ENCODE measurements at regions not wholly inside any gene's neighbourhood (a gene's known extent, or its start where the extent isn't known, plus 50 kb on each side); places are given as distances from the start of the nearest gene placed in this dataset.
"Not testable (repeated sequence)": the region's sequence is repeated elsewhere in the genome, so short reads cannot be mapped to it uniquely, and the experiment has no call there.

- Mint-ChIP-seq H3K36me3 (ENCODE audit: low read depth) (peaks cover 5% of the 10 kb centered on the region), H3K27ac (no peak overlapping the region), H3K4me3 (no peak overlapping the region), H3K27me3 (no peaks in the 10 kb centered on the region), H3K9me3 (peaks cover 14% of the 10 kb centered on the region), H3K4me1 (ENCODE audit: low read depth) (peaks cover 32% of the 10 kb centered on the region)
These were observed 212.5 kb upstream of the GADL1 start for GRCh38 chr3:31106912-31107311.

- H3K27me3 Mint-ChIP-seq: no peaks in the 10 kb centered on the region
- H3K36me3 Mint-ChIP-seq (ENCODE audit: low read depth): peaks cover 4% of the 10 kb centered on the region
- H3K9me3 Mint-ChIP-seq: no peaks in the 10 kb centered on the region
- H3K4me3 Mint-ChIP-seq: no peak overlapping the region
- no peak overlapping the region for H3K27ac Mint-ChIP-seq
- no peaks in the 10 kb centered on the region for H3K4me1 Mint-ChIP-seq (ENCODE audit: low read depth)
These were observed 220.4 kb upstream of the GADL1 start for GRCh38 chr3:31114929-31115283.

- not testable (repeated sequence) for H3K27me3 Mint-ChIP-seq; H3K4me1 Mint-ChIP-seq (ENCODE audit: low read depth); H3K9me3 Mint-ChIP-seq; H3K36me3 Mint-ChIP-seq (ENCODE audit: low read depth); H3K27ac Mint-ChIP-seq; H3K4me3 Mint-ChIP-seq
These were observed 221.1 kb upstream of the GADL1 start for GRCh38 chr3:31115531-31115930.

- H3K27ac Mint-ChIP-seq: no peak overlapping the region
- peaks cover 4% of the 10 kb centered on the region for H3K36me3 Mint-ChIP-seq (ENCODE audit: low read depth)
- no peak overlapping the region for H3K4me3 Mint-ChIP-seq
- no peaks in the 10 kb centered on the region for H3K4me1 Mint-ChIP-seq (ENCODE audit: low read depth)
- H3K27me3 Mint-ChIP-seq: no peaks in the 10 kb centered on the region
- H3K9me3 Mint-ChIP-seq: no peaks in the 10 kb centered on the region
These were observed 222.2 kb upstream of the GADL1 start for GRCh38 chr3:31116651-31117050.

GRCh38 chr3:31117854-31118253, 223.4 kb upstream of the GADL1 start:
- no peaks in the 10 kb centered on the region for H3K9me3 Mint-ChIP-seq
- no peaks in the 10 kb centered on the region for H3K4me1 Mint-ChIP-seq (ENCODE audit: low read depth)
- peaks cover 4% of the 10 kb centered on the region for H3K36me3 Mint-ChIP-seq (ENCODE audit: low read depth)
- H3K4me3 Mint-ChIP-seq: no peak overlapping the region
- no peaks in the 10 kb centered on the region for H3K27me3 Mint-ChIP-seq
- no peak overlapping the region for H3K27ac Mint-ChIP-seq

GRCh38 chr3:31124373-31124772, 229.9 kb upstream of the GADL1 start:
- H3K27me3 Mint-ChIP-seq: no peaks in the 10 kb centered on the region
- H3K27ac Mint-ChIP-seq: no peak overlapping the region
- H3K4me1 Mint-ChIP-seq (ENCODE audit: low read depth): no peaks in the 10 kb centered on the region
- H3K9me3 Mint-ChIP-seq: peaks cover 8% of the 10 kb centered on the region
- H3K4me3 Mint-ChIP-seq: no peak overlapping the region
- peaks cover under 1% of the 10 kb centered on the region for H3K36me3 Mint-ChIP-seq (ENCODE audit: low read depth)

GRCh38 chr3:31125413-31126020, 231.1 kb upstream of the GADL1 start:
- Mint-ChIP-seq H3K27me3 (no peaks in the 10 kb centered on the region), H3K9me3 (peaks cover 8% of the 10 kb centered on the region)

GRCh38 chr3:31129241-31129640, 234.8 kb upstream of the GADL1 start:
- Mint-ChIP-seq H3K36me3 (ENCODE audit: low read depth) (no peaks in the 10 kb centered on the region), H3K9me3 (no peaks in the 10 kb centered on the region), H3K27ac (no peak overlapping the region), H3K27me3 (no peaks in the 10 kb centered on the region), H3K4me1 (ENCODE audit: low read depth) (no peaks in the 10 kb centered on the region), H3K4me3 (no peak overlapping the region)

More at GRCh38 chr3:31125413-31126020, 231.1 kb upstream of the GADL1 start:
- Mint-ChIP-seq H3K4me1 (ENCODE audit: low read depth) (no peaks in the 10 kb centered on the region), H3K36me3 (ENCODE audit: low read depth) (no peaks in the 10 kb centered on the region), H3K27ac (no peak overlapping the region), H3K4me3 (no peak overlapping the region)

- H3K36me3 Mint-ChIP-seq (ENCODE audit: low read depth): no peaks in the 10 kb centered on the region
- H3K27me3 Mint-ChIP-seq: no peaks in the 10 kb centered on the region
- no peaks in the 10 kb centered on the region for H3K9me3 Mint-ChIP-seq
- no peak overlapping the region for H3K4me3 Mint-ChIP-seq
- no peak overlapping the region for H3K27ac Mint-ChIP-seq
- no peaks in the 10 kb centered on the region for H3K4me1 Mint-ChIP-seq (ENCODE audit: low read depth)
These were observed 237.8 kb upstream of the GADL1 start for GRCh38 chr3:31132132-31132769.

GRCh38 chr3:31133541-31133940, 239.1 kb upstream of the GADL1 start:
- no peaks in the 10 kb centered on the region for H3K9me3 Mint-ChIP-seq
- H3K4me1 Mint-ChIP-seq (ENCODE audit: low read depth): no peaks in the 10 kb centered on the region
- no peaks in the 10 kb centered on the region for H3K36me3 Mint-ChIP-seq (ENCODE audit: low read depth)

GRCh38 chr3:31135546-31135945, 241.1 kb upstream of the GADL1 start:
- Mint-ChIP-seq H3K27ac (no peak overlapping the region), H3K36me3 (ENCODE audit: low read depth) (no peaks in the 10 kb centered on the region), H3K4me3 (no peak overlapping the region), H3K4me1 (ENCODE audit: low read depth) (no peaks in the 10 kb centered on the region), H3K9me3 (no peaks in the 10 kb centered on the region), H3K27me3 (no peaks in the 10 kb centered on the region)

More at GRCh38 chr3:31133541-31133940, 239.1 kb upstream of the GADL1 start:
- Mint-ChIP-seq H3K4me3 (no peak overlapping the region), H3K27me3 (no peaks in the 10 kb centered on the region), H3K27ac (no peak overlapping the region)

GRCh38 chr3:31137718-31138465, 243.4 kb upstream of the GADL1 start:
- no peak overlapping the region for H3K27ac Mint-ChIP-seq
- H3K9me3 Mint-ChIP-seq: no peaks in the 10 kb centered on the region
- H3K4me1 Mint-ChIP-seq (ENCODE audit: low read depth): no peaks in the 10 kb centered on the region
- no peaks in the 10 kb centered on the region for H3K36me3 Mint-ChIP-seq (ENCODE audit: low read depth)
- H3K27me3 Mint-ChIP-seq: no peaks in the 10 kb centered on the region
- H3K4me3 Mint-ChIP-seq: no peak overlapping the region

- no peaks in the 10 kb centered on the region for H3K27me3 Mint-ChIP-seq
- no peak overlapping the region for H3K27ac Mint-ChIP-seq
- H3K36me3 Mint-ChIP-seq (ENCODE audit: low read depth): no peaks in the 10 kb centered on the region
- no peak overlapping the region for H3K4me3 Mint-ChIP-seq
- peaks cover under 1% of the 10 kb centered on the region for H3K9me3 Mint-ChIP-seq
- H3K4me1 Mint-ChIP-seq (ENCODE audit: low read depth): no peaks in the 10 kb centered on the region
These were observed 246.0 kb upstream of the GADL1 start for GRCh38 chr3:31140470-31140869.

GRCh38 chr3:31142139-31142538, 247.7 kb upstream of the GADL1 start:
- Mint-ChIP-seq H3K4me1 (ENCODE audit: low read depth) (no peaks in the 10 kb centered on the region), H3K9me3 (peaks cover 4% of the 10 kb centered on the region), H3K36me3 (ENCODE audit: low read depth) (no peaks in the 10 kb centered on the region), H3K4me3 (no peak overlapping the region), H3K27me3 (no peaks in the 10 kb centered on the region), H3K27ac (no peak overlapping the region)

GRCh38 chr3:31142543-31142942, 248.1 kb upstream of the GADL1 start:
- H3K4me3 Mint-ChIP-seq: no peak overlapping the region
- H3K27ac Mint-ChIP-seq: no peak overlapping the region
- H3K9me3 Mint-ChIP-seq: peaks cover 4% of the 10 kb centered on the region
- no peaks in the 10 kb centered on the region for H3K36me3 Mint-ChIP-seq (ENCODE audit: low read depth)
- no peaks in the 10 kb centered on the region for H3K27me3 Mint-ChIP-seq
- H3K4me1 Mint-ChIP-seq (ENCODE audit: low read depth): no peaks in the 10 kb centered on the region

Data from stimulated activated naive CD8-positive, alpha-beta T cell treated with anti-CD3 and anti-CD28 coated beads, Interleukin-15, Interleukin-2, amounts not matched to agents 100 ng/mL and 50 ng/mL, for 24 hours (primary cell).